ENCODE measurements at regions not wholly inside any gene's neighbourhood (a gene's known extent, or its start where the extent isn't known, plus 50 kb on each side); places are given as distances from the start of the nearest gene placed in this dataset.

- no peaks in the 10 kb centered on the region for H3K9me3 ChIP-seq (ENCODE audit: insufficient read depth, low read depth, low read length)
- no peak for DNase-seq (ENCODE audit: low read depth)
- H2AFZ ChIP-seq (ENCODE audit: low read depth, low read length), result no peak overlapping the region
- no peaks in the 10 kb centered on the region for H3K27me3 Mint-ChIP-seq (ENCODE audit: low read depth, unreplicated experiment)
- H3K4me1 ChIP-seq (ENCODE audit: insufficient read depth, low read length), result no peaks in the 10 kb centered on the region
- no peaks in the 10 kb centered on the region for H3K9me3 Mint-ChIP-seq (ENCODE audit: unreplicated experiment)
- no peaks in the 10 kb centered on the region for H3K36me3 Mint-ChIP-seq (ENCODE audit: low read depth, unreplicated experiment)
- no peaks in the 10 kb centered on the region for H3K36me3 ChIP-seq (ENCODE audit: insufficient read depth, low read length)
- no peaks in the 10 kb centered on the region for H3K4me1 Mint-ChIP-seq (ENCODE audit: low read depth, unreplicated experiment)
- TF ChIP-seq EZH2 (IDR thresholded peaks at IDR 0.05; ENCODE audit: insufficient read depth, low read length) (no peak), CTCF (IDR thresholded peaks at IDR 0.05; ENCODE audit: insufficient read depth, low read depth, low read length) (no peak)
- no peak overlapping the region for H3K27ac Mint-ChIP-seq (ENCODE audit: unreplicated experiment)
- H3K4me3 ChIP-seq (ENCODE audit: insufficient read depth, low read depth, low read length), result no peak overlapping the region
- H3K27ac ChIP-seq (ENCODE audit: low read depth, low read length), result no peak overlapping the region
- H3K9ac ChIP-seq (ENCODE audit: low read length), result no peak overlapping the region
- H3K4me2 ChIP-seq (ENCODE audit: low read length), result no peak overlapping the region
- H3K79me2 ChIP-seq (ENCODE audit: insufficient read depth, low read length), result no peaks in the 10 kb centered on the region
- no peak overlapping the region for H3K4me3 Mint-ChIP-seq (ENCODE audit: unreplicated experiment)
- FAIRE-seq, result no peak
- no peaks in the 10 kb centered on the region for H3K27me3 ChIP-seq (ENCODE audit: insufficient read depth, low read length)
- H4K20me1 ChIP-seq (ENCODE audit: insufficient read depth, low read length), result no peaks in the 10 kb centered on the region
These were observed 174.3 kb downstream of the OXSM start for GRCh38 chr3:25964141-25964540.

GRCh38 chr3:25967385-25967784 lies 177.5 kb downstream of the OXSM start:
- H3K27ac Mint-ChIP-seq (ENCODE audit: unreplicated experiment), result no peak overlapping the region
- no peak for FAIRE-seq
- no peaks in the 10 kb centered on the region for H3K79me2 ChIP-seq (ENCODE audit: insufficient read depth, low read length)
- no peak overlapping the region for H3K27ac ChIP-seq (ENCODE audit: low read depth, low read length)
- H3K27me3 Mint-ChIP-seq (ENCODE audit: low read depth, unreplicated experiment), result no peaks in the 10 kb centered on the region
- H4K20me1 ChIP-seq (ENCODE audit: insufficient read depth, low read length), result no peaks in the 10 kb centered on the region
- H3K4me1 Mint-ChIP-seq (ENCODE audit: low read depth, unreplicated experiment), result no peaks in the 10 kb centered on the region
- H3K4me3 ChIP-seq (ENCODE audit: insufficient read depth, low read depth, low read length), result no peak overlapping the region
- no peaks in the 10 kb centered on the region for H3K36me3 Mint-ChIP-seq (ENCODE audit: low read depth, unreplicated experiment)
- H3K9ac ChIP-seq (ENCODE audit: low read length), result no peak overlapping the region
- no peak overlapping the region for H2AFZ ChIP-seq (ENCODE audit: low read depth, low read length)
- no peak for DNase-seq (ENCODE audit: low read depth)
- no peak overlapping the region for H3K4me2 ChIP-seq (ENCODE audit: low read length)
- no peaks in the 10 kb centered on the region for H3K9me3 ChIP-seq (ENCODE audit: insufficient read depth, low read depth, low read length)
- TF ChIP-seq CTCF (IDR thresholded peaks at IDR 0.05; ENCODE audit: insufficient read depth, low read depth, low read length), result no peak
- no peak for TF ChIP-seq EZH2 (IDR thresholded peaks at IDR 0.05; ENCODE audit: insufficient read depth, low read length)
- no peak overlapping the region for H3K4me3 Mint-ChIP-seq (ENCODE audit: unreplicated experiment)
- no peaks in the 10 kb centered on the region for H3K36me3 ChIP-seq (ENCODE audit: insufficient read depth, low read length)
- H3K9me3 Mint-ChIP-seq (ENCODE audit: unreplicated experiment), result no peaks in the 10 kb centered on the region
- no peaks in the 10 kb centered on the region for H3K4me1 ChIP-seq (ENCODE audit: insufficient read depth, low read length)
- no peaks in the 10 kb centered on the region for H3K27me3 ChIP-seq (ENCODE audit: insufficient read depth, low read length)

- no peak overlapping the region for H3K4me3 Mint-ChIP-seq (ENCODE audit: unreplicated experiment)
- TF ChIP-seq CTCF (IDR thresholded peaks at IDR 0.05; ENCODE audit: insufficient read depth, low read depth, low read length) (no peak), EZH2 (IDR thresholded peaks at IDR 0.05; ENCODE audit: insufficient read depth, low read length) (no peak)
- H3K36me3 ChIP-seq (ENCODE audit: insufficient read depth, low read length), result no peaks in the 10 kb centered on the region
- no peaks in the 10 kb centered on the region for H3K36me3 Mint-ChIP-seq (ENCODE audit: low read depth, unreplicated experiment)
- H4K20me1 ChIP-seq (ENCODE audit: insufficient read depth, low read length), result no peaks in the 10 kb centered on the region
- no peaks in the 10 kb centered on the region for H3K27me3 ChIP-seq (ENCODE audit: insufficient read depth, low read length)
- FAIRE-seq (no peak), DNase-seq (ENCODE audit: low read depth) (no peak)
- no peaks in the 10 kb centered on the region for H3K27me3 Mint-ChIP-seq (ENCODE audit: low read depth, unreplicated experiment)
- no peak overlapping the region for H3K27ac ChIP-seq (ENCODE audit: low read depth, low read length)
- no peaks in the 10 kb centered on the region for H3K79me2 ChIP-seq (ENCODE audit: insufficient read depth, low read length)
- H3K4me3 ChIP-seq (ENCODE audit: insufficient read depth, low read depth, low read length), result no peak overlapping the region
- H3K27ac Mint-ChIP-seq (ENCODE audit: unreplicated experiment), result no peak overlapping the region
- H3K9me3 ChIP-seq (ENCODE audit: insufficient read depth, low read depth, low read length), result no peaks in the 10 kb centered on the region
- no peak overlapping the region for H2AFZ ChIP-seq (ENCODE audit: low read depth, low read length)
- no peak overlapping the region for H3K9ac ChIP-seq (ENCODE audit: low read length)
- no peaks in the 10 kb centered on the region for H3K4me1 ChIP-seq (ENCODE audit: insufficient read depth, low read length)
- no peaks in the 10 kb centered on the region for H3K4me1 Mint-ChIP-seq (ENCODE audit: low read depth, unreplicated experiment)
- H3K4me2 ChIP-seq (ENCODE audit: low read length), result no peak overlapping the region
- H3K9me3 Mint-ChIP-seq (ENCODE audit: unreplicated experiment), result no peaks in the 10 kb centered on the region
These were observed 181.8 kb downstream of the OXSM start for GRCh38 chr3:25971736-25972135.

Data from astrocyte (in vitro differentiated cells and primary cell).